HG03460 (cell line): ENCODE measurements at regions not wholly inside any gene's neighbourhood (a gene's known extent, or its start where the extent isn't known, plus 50 kb on each side); places are given as distances from the start of the nearest gene placed in this dataset.

Experiments used
- ATAC-seq: cut with Tn5 transposase; IDR thresholded peaks from one replicate; pipeline ENCODE4 v1.9.1; 2021; ENCODE audit not compliant: unreplicated experiment

DNA sequence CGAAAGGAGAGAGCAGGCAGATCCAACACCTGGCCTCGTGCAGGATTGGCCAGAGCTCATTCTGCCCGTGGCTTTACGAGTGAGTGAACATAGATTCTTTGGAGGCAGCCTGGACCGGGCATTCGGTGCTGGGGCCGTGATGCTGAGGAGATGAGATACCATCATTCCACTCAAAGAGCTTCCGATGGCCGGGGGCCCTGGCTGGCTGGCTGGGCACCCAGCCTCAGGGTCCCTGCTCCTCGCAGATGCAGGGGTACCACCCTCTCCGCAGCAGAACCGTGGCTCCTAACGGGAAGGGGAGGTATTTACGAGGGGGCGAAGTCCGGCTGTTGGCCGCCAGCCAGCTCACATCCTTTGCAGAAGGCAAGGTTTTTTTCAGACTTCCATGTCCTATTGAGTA, 66.1 kb upstream of the FOXF1 start:
- no peak for ATAC-seq

DNA sequence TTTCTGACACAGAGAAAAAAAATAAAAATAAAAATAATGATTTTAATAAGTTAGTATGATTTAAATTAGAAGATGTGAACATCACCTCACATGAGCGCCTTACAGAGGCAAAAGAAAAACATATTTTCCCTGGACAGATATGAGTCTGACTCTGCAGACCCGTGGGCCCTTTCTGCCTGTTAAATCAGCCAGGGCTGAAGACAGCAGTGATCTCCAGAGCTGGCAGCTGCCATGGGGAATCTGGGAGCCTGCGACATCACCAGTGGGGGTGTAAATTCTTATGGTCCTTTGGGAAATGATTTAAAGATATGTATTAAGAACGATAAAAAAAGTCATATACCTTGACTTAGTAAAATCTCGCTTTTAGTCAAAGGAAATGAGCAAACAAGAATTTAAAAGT, 65.7 kb upstream of the FOXF1 start:
- ATAC-seq, result no peak

DNA sequence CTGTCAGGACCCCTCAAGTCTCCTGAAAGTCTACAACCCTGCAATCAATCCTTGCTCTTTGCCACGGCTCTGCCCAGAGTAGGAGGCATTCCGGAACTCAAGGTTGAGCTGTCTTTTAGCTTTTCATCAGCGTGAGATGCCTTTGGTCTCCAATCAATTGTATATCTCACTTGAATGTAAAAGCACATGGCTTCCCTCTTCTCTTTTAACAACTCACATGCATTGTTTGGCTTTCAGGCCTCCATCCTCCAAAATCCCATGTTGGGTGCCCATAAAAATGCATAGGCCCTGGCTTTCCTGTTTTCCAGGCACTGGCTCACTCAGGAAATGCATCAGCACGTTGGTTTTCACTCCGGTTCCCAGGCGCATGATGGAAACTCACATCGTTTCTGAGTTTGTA, 64.0 kb upstream of the FOXF1 start:
- ATAC-seq, result no peak

DNA sequence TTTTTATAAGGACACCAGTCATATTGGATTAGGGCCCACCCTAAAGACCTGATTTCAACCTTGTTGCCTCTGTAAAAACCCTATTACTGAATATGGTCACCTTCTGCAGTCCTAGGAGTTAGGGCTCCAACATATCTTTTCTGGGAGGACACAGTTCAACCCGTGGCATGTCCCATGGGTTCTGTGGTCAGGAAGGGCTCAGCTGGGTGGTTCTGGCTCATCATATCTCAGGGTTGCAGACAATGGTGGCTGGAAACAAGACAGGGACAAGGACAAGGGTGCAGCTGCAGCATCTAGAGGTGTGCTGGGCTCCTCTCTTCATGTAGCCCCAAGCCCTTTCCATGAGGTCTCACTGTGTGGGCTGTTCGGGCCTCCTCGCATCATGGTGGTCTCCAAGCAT, 63.1 kb upstream of the FOXF1 start:
- no peak for ATAC-seq

DNA sequence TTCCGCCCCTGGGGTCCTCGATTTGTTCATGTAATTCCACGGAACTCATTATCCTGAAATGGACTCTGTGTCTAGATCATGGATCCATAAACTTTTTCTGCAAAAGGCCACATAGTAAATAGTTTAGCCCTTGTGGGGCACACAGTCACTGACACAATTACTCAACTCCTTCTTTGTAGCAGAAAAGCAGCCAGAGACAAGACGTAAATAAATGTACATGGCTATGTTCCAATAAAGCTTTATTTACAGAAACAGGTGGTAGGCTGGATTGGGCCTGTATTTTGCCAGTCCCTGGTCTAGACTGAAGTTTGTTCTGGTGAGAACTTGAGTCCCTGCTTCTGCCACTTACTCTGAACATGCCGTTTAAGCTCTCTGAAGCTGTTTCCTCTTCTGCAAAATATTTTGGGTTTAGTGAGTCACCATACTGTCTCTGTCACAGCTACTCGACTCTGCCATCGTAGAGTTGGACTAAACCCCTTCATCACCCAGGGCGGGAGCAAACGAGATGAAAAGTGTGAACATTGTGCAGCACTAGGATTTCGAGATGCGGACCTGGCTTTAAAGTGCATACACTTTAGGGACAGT, 61.9 kb upstream of the FOXF1 start:
- ATAC-seq, result no peak

DNA sequence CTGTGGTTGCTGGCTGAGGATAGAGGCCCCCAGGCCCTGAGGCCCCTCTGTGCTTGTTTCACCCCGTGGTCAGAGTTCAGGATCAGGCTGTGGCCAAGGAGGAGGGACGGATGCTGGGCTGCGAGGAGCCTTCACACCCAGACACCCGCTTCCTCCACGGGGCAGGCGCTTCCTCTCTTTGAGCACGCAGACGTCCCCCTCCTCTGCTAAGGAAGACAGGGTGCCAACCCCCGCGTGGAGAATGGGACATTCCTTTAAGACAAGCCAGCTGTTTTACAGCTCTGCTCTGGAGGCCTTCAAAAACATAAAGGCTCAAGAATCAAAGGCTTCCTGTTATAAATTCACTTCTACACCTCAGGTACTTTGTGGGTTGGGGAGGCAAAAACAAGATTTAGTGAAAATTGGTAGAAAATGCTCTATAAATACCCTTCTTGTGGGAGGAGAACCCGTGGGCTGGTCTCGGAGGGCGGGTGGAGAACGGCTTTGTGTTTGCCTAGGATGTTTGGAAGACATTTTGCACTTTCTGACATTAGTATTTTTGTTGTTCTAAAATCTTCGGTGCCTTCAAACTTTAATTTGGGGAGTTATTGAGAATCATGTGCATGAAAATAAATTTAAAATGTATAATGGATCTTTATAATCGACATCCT, 60.8 kb upstream of the FOXF1 start:
- ATAC-seq, result no peak

DNA sequence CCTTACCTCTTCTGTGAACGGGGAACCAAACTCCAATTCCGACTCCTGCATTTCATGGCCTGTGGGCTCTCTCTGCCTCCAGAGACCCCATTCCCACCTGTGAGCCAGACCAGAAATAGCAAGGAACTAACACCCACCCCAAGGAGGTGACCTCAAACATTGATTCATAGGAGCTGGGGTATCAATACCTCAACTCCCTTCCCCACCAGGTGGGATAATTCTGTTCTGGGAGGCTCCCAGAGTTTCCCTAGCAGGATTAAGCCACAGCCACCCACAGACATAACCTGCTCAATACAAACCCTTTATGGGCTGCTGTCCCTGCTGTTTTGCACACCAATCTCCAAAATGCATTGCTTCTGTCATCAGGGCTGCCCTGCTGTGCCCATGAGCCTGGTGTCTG, 59.6 kb upstream of the FOXF1 start:
- ATAC-seq, result no peak

DNA sequence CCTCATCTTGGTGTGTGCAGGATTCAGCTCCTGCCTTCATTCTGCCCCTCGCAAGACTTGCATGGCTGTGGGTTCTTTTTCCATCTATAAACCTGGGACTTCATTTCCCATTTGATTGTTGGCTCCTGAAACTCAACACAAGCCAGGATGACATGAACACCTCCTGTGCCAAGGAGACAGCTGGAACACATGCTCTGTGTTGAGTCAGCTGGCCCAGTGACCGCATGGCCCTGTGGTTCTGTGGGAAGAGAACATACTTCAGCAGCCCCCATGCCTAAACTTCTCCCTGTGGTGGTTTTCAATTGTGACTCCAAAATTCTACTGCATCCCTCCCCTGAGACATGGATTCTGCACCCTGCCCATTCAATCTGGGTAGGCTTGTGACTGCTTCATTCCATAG, 57.9 kb upstream of the FOXF1 start:
- ATAC-seq, result no peak

DNA sequence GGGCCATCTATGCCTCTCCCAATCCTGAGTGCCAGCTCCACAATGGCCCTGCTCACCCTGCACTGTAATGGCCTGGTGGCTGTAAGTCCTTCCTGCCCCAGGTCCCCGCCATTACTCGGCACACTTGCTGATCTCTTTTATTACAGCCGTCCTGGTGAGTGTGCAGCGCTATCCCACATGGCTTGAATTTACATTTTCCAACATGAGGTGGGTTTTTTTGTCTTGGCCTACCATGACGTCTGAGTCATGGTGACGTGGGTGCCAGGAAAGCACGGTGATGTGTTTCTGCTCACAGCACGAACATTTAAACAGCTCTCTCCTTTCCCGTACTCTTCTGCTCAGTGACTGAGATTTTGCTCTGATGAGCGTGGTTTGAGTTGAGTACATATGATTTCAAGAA, 55.2 kb upstream of the FOXF1 start:
- ATAC-seq, result no peak

DNA sequence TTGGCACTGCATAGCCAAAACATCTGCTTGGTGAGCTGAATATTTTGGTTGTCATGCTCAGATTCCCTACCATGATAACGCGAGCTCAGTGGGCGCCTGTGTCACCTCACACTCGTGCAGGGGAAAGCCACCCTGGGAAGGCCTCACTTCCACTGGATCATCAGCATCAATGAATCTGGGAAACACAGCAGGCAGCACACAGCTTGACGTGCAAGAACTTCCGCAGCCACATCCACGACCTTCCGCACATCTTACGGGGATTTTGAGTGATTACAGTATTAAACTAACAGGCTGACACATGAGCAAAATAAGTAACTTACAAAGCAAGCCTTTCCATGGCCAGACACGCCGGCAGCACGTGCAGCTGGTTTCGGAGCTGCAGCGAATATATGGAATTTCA, 54.7 kb upstream of the FOXF1 start:
- ATAC-seq, result no peak

DNA sequence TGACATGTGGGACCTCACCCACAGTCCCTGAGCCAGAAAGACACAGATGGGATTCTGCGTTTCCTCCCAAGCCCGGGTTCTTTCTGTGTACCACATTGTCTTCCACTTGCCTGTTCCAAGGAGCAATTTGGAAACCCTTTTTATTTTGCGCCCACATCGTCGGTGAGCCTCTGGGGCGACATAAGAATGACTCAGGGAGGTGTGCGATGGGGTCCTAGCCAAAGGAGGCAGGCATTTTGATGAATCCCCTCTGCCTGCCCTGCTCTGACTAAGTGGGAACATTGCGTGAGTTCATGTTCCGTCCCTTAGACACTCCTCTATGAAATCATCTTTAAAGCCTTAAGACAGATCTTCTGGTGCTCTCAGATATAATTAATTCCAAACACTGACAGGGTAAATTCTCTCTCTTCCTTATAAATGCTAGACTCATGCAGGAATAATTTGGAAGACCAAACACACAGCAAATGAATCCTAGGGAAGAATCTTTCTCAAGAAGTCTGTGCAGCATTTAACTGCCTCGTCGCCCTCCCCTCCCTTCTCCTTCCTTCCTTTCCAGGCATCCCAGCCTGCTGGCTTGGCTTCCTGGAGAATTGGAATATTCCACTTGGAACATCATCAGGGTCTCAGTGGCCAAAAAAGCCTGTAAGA, 52.7 kb upstream of the FOXF1 start:
- ATAC-seq, result no peak

DNA sequence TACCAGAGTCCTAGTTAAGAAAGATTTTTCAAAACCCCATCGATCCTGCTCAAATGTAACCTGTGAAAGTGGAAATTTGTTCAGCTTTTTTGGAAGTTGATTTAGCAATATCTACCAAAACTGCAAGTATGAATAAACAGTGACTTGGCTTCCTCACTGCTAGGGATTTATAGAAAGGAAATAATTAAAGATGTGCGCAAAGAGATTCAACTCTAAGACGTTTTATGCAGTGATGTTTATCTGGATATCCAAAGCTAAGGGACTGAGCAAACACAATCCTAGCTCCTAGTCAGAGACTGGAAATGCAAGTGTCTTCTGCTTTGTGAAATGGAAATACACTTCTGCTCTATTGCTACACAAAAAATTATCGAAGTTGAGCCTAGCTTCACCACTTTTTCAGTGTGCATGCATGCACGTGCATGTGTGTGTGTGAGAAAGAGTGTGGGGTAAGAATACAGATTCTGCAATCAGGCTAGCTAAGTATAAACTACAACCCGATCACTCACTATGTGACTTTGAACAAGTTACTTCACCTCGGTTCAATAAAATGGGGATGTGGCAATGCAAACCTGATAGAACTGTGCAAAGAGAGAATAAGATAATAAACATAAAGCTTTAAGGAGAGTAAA, 52.1 kb upstream of the FOXF1 start:
- no peak for ATAC-seq

DNA sequence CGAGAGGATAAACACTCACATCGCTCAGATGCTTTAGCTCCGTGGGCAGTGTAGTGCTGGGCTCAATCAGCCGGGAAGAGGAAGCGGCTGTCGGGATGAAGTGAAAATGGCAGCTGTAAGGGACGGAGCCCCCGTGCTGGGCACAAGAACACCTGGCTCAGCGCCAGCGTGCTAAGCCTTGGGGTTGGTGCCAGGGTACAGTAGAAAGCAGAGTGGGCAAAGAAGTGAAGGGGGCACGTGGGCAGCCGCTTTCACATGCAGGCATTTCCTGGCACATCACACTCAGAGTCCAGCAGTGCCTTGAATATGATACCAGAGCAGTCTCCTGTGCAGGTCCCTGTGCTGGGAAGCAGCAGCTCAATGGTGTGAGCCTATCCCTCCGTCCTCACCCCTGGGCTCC, 51.1 kb upstream of the FOXF1 start:
- no peak for ATAC-seq
